ENCODE measurements at regions not wholly inside any gene's neighbourhood (a gene's known extent, or its start where the extent isn't known, plus 50 kb on each side); places are given as distances from the start of the nearest gene placed in this dataset.

- no peak overlapping the region for H2BK12ac ChIP-seq (ENCODE audit: low read length)
- no peak overlapping the region for H3K18ac ChIP-seq (ENCODE audit: low read length)
- H3K9me3 ChIP-seq (ENCODE audit: insufficient read depth, low read depth, low read length), result peaks cover 8% of the 10 kb centered on the region
- no peaks in the 10 kb centered on the region for H3K79me2 ChIP-seq (ENCODE audit: control insufficient read depth, insufficient read depth, low read length, poor library complexity)
- H3K4me1 ChIP-seq (ENCODE audit: control insufficient read depth in 1 of 2, insufficient read depth in 2 of 2, low read length in 2 of 2), result peaks cover 8 to 12% of the 10 kb centered on the region in 2 experiments
- H2BK120ac ChIP-seq (ENCODE audit: insufficient read depth, low read length, poor library complexity), result no peak overlapping the region
- WGBS (ENCODE audit: extremely low coverage, insufficient coverage, insufficient read length), result no CpG with 5 or more reads among the region's 20 CpGs
- H3K27ac ChIP-seq (ENCODE audit: low read depth, low read length), result no peak overlapping the region
- H3K14ac ChIP-seq (ENCODE audit: low read length), result no peak overlapping the region
- no peak overlapping the region for H3K4me3 ChIP-seq (ENCODE audit: low read depth, low read length)
- H2AFZ ChIP-seq (ENCODE audit: insufficient read depth, low read length, poor library complexity), result no peak overlapping the region
- H4K91ac ChIP-seq (ENCODE audit: low read depth, low read length), result no peak overlapping the region
- no peak overlapping the region for H4K8ac ChIP-seq (ENCODE audit: low read depth, low read length)
- H3K4me2 ChIP-seq (ENCODE audit: low read length), result no peak overlapping the region
- H2BK5ac ChIP-seq (ENCODE audit: low read depth, low read length, poor library complexity), result no peak overlapping the region
- H3K23ac ChIP-seq (ENCODE audit: low read length), result no peak overlapping the region
- peaks cover 94% of the 10 kb centered on the region for H3K27me3 ChIP-seq (ENCODE audit: insufficient read depth, low read length)
- H3K36me3 ChIP-seq (ENCODE audit: control insufficient read depth in 1 of 2, insufficient read depth in 2 of 2, low read length in 2 of 2), result no peaks in the 10 kb centered on the region
- peak; percentile 81 to 87 for DNase-seq
- H4K12ac ChIP-seq (ENCODE audit: low read depth, low read length), result no peak overlapping the region
- no peaks in the 10 kb centered on the region for H3K79me1 ChIP-seq (ENCODE audit: low read length)
- no peak overlapping the region for H3K4ac ChIP-seq (ENCODE audit: low read depth, low read length)
- H3K9ac ChIP-seq (ENCODE audit: low read length), result no peak overlapping the region
- H2AK5ac ChIP-seq (ENCODE audit: low read length), result no peak overlapping the region
Observed at GRCh38 chr6:28769626-28770402, 154.0 kb downstream of the TRIM27 start.

GRCh38 chr6:28770732-28771131, 153.1 kb downstream of the TRIM27 start:
- Histone ChIP-seq H3K4me3 (ENCODE audit: low read depth, low read length) (no peak overlapping the region), H3K36me3 (ENCODE audit: control insufficient read depth in 1 of 2, insufficient read depth in 2 of 2, low read length in 2 of 2) (no peaks in the 10 kb centered on the region), H3K23ac (ENCODE audit: low read length) (no peak overlapping the region), H2AFZ (ENCODE audit: insufficient read depth, low read length, poor library complexity) (no peak overlapping the region), H4K12ac (ENCODE audit: low read depth, low read length) (no peak overlapping the region), H2AK5ac (ENCODE audit: low read length) (no peak overlapping the region), H3K27ac (ENCODE audit: low read depth, low read length) (no peak overlapping the region), H3K9ac (ENCODE audit: low read length) (no peak overlapping the region), H3K18ac (ENCODE audit: low read length) (no peak overlapping the region), H3K4me2 (ENCODE audit: low read length) (no peak overlapping the region), H2BK120ac (ENCODE audit: insufficient read depth, low read length, poor library complexity) (no peak overlapping the region), H3K9me3 (ENCODE audit: insufficient read depth, low read depth, low read length) (peaks cover 8% of the 10 kb centered on the region), H3K27me3 (ENCODE audit: insufficient read depth, low read length) (peaks cover 94% of the 10 kb centered on the region), H3K4ac (ENCODE audit: low read depth, low read length) (no peak overlapping the region), H4K8ac (ENCODE audit: low read depth, low read length) (no peak overlapping the region), H3K79me1 (ENCODE audit: low read length) (no peaks in the 10 kb centered on the region), H4K91ac (ENCODE audit: low read depth, low read length) (no peak overlapping the region), H3K14ac (ENCODE audit: low read length) (no peak overlapping the region), H2BK12ac (ENCODE audit: low read length) (no peak overlapping the region), H3K4me1 (ENCODE audit: control insufficient read depth in 1 of 2, insufficient read depth in 2 of 2, low read length in 2 of 2) (peaks cover 8% of the 10 kb centered on the region in 2 experiments), H2BK5ac (ENCODE audit: low read depth, low read length, poor library complexity) (no peak overlapping the region), H3K79me2 (ENCODE audit: control insufficient read depth, insufficient read depth, low read length, poor library complexity) (no peaks in the 10 kb centered on the region)
- WGBS (ENCODE audit: extremely low coverage, insufficient coverage, insufficient read length), result no CpG with 5 or more reads among the region's 14 CpGs
- DNase-seq, result no peak

- no peak overlapping the region for H4K12ac ChIP-seq (ENCODE audit: low read depth, low read length)
- no peak overlapping the region for H3K18ac ChIP-seq (ENCODE audit: low read length)
- H3K23ac ChIP-seq (ENCODE audit: low read length), result no peak overlapping the region
- no peaks in the 10 kb centered on the region for H3K79me2 ChIP-seq (ENCODE audit: control insufficient read depth, insufficient read depth, low read length, poor library complexity)
- no peak overlapping the region for H2BK12ac ChIP-seq (ENCODE audit: low read length)
- no peak overlapping the region for H2BK5ac ChIP-seq (ENCODE audit: low read depth, low read length, poor library complexity)
- H3K9ac ChIP-seq (ENCODE audit: low read length), result no peak overlapping the region
- H3K79me1 ChIP-seq (ENCODE audit: low read length), result no peaks in the 10 kb centered on the region
- H3K4me1 ChIP-seq (ENCODE audit: control insufficient read depth in 1 of 2, insufficient read depth in 2 of 2, low read length in 2 of 2), result peaks cover 8% of the 10 kb centered on the region in 2 experiments
- H3K27ac ChIP-seq (ENCODE audit: low read depth, low read length), result no peak overlapping the region
- no peak overlapping the region for H3K4ac ChIP-seq (ENCODE audit: low read depth, low read length)
- H4K8ac ChIP-seq (ENCODE audit: low read depth, low read length), result no peak overlapping the region
- H3K4me2 ChIP-seq (ENCODE audit: low read length), result no peak overlapping the region
- H3K14ac ChIP-seq (ENCODE audit: low read length), result no peak overlapping the region
- H2AFZ ChIP-seq (ENCODE audit: insufficient read depth, low read length, poor library complexity), result no peak overlapping the region
- H3K9me3 ChIP-seq (ENCODE audit: insufficient read depth, low read depth, low read length), result peaks cover 8% of the 10 kb centered on the region
- no peak overlapping the region for H2BK120ac ChIP-seq (ENCODE audit: insufficient read depth, low read length, poor library complexity)
- no peak overlapping the region for H2AK5ac ChIP-seq (ENCODE audit: low read length)
- no peak overlapping the region for H4K91ac ChIP-seq (ENCODE audit: low read depth, low read length)
- H3K4me3 ChIP-seq (ENCODE audit: low read depth, low read length), result no peak overlapping the region
- H3K36me3 ChIP-seq (ENCODE audit: control insufficient read depth in 1 of 2, insufficient read depth in 2 of 2, low read length in 2 of 2), result no peaks in the 10 kb centered on the region
- DNase-seq, result no peak
- peaks cover 98% of the 10 kb centered on the region for H3K27me3 ChIP-seq (ENCODE audit: insufficient read depth, low read length)
- no CpG with 5 or more reads among the region's 19 CpGs for WGBS (ENCODE audit: extremely low coverage, insufficient coverage, insufficient read length)
Observed at GRCh38 chr6:28771401-28772267, 152.2 kb downstream of the TRIM27 start.

- Histone ChIP-seq H3K27me3 (ENCODE audit: insufficient read depth, low read length) (peaks cover 97% of the 10 kb centered on the region), H3K27ac (ENCODE audit: low read depth, low read length) (no peak overlapping the region), H2AFZ (ENCODE audit: insufficient read depth, low read length, poor library complexity) (no peak overlapping the region), H2AK5ac (ENCODE audit: low read length) (no peak overlapping the region), H3K36me3 (ENCODE audit: control insufficient read depth in 1 of 2, insufficient read depth in 2 of 2, low read length in 2 of 2) (no peaks in the 10 kb centered on the region), H3K9me3 (ENCODE audit: insufficient read depth, low read depth, low read length) (peaks cover 8% of the 10 kb centered on the region), H4K8ac (ENCODE audit: low read depth, low read length) (no peak overlapping the region), H2BK120ac (ENCODE audit: insufficient read depth, low read length, poor library complexity) (no peak overlapping the region), H3K79me1 (ENCODE audit: low read length) (no peaks in the 10 kb centered on the region), H3K79me2 (ENCODE audit: control insufficient read depth, insufficient read depth, low read length, poor library complexity) (no peaks in the 10 kb centered on the region), H3K4me1 (ENCODE audit: control insufficient read depth in 1 of 2, insufficient read depth in 2 of 2, low read length in 2 of 2) (peaks cover 8% of the 10 kb centered on the region in 2 experiments), H3K4ac (ENCODE audit: low read depth, low read length) (no peak overlapping the region), H3K14ac (ENCODE audit: low read length) (no peak overlapping the region), H4K12ac (ENCODE audit: low read depth, low read length) (no peak overlapping the region), H2BK5ac (ENCODE audit: low read depth, low read length, poor library complexity) (no peak overlapping the region), H3K18ac (ENCODE audit: low read length) (no peak overlapping the region), H3K4me2 (ENCODE audit: low read length) (peak overlapping the region; percentile 33), H4K91ac (ENCODE audit: low read depth, low read length) (no peak overlapping the region), H3K4me3 (ENCODE audit: low read depth, low read length) (no peak overlapping the region), H3K23ac (ENCODE audit: low read length) (peak overlapping the region; percentile 0), H3K9ac (ENCODE audit: low read length) (no peak overlapping the region), H2BK12ac (ENCODE audit: low read length) (no peak overlapping the region)
- WGBS (ENCODE audit: extremely low coverage, insufficient coverage, insufficient read length), result no CpG with 5 or more reads among the region's 32 CpGs
- DNase-seq, result no peak
Observed at GRCh38 chr6:28772480-28773381, 151.1 kb downstream of the TRIM27 start.
